Liver (tissue), 3 donors: ENCODE measurements at regions not wholly inside any gene's neighbourhood (a gene's known extent, or its start where the extent isn't known, plus 50 kb on each side); places are given as distances from the start of the nearest gene placed in this dataset.

Experiments used
- EGR1 ChIP-seq, 2 donors: IDR thresholded peaks; 2 replicates each; pipeline ENCODE4 v1.6.1; 2016 to 2018; ENCODE audit warnings: antibody characterized with exemption in 2 of 2, low read depth in 2 of 2
- GABPA ChIP-seq, 2 donors: IDR thresholded peaks in 1 of 2; conservative IDR thresholded peaks in 1 of 2; 2 replicates each; pipeline ENCODE4 v1.6.1; 2016; ENCODE audit warnings: antibody characterized with exemption in 2 of 2, mild to moderate bottlenecking in 1 of 2, moderate library complexity in 1 of 2
- SP1 ChIP-seq: IDR thresholded peaks from 2 replicates; pipeline ENCODE4 v1.6.1; 2018; ENCODE audit warnings: antibody characterized with exemption, mild to moderate bottlenecking
- TF ChIP-seq, protein P1 (sequence below): fragments of 150-350 bp; IDR thresholded peaks from 2 replicates; pipeline ENCODE4 v1.5.1; 2017; ENCODE audit warnings: improper control_type of control experiment, low read depth, low read length; ENCODE audit not compliant: missing input control
- TF ChIP-seq, protein P2 (sequence below): IDR thresholded peaks from 2 replicates; pipeline ENCODE4 v1.6.1; 2016; ENCODE audit warnings: antibody characterized with exemption
- TF ChIP-seq, protein P3 (sequence below): IDR thresholded peaks from 2 replicates; pipeline ENCODE4 v1.6.1; 2016; ENCODE audit warnings: antibody characterized with exemption, mild to moderate bottlenecking
- donor health status: healthy.
- donor health status: healthy.

DNA sequence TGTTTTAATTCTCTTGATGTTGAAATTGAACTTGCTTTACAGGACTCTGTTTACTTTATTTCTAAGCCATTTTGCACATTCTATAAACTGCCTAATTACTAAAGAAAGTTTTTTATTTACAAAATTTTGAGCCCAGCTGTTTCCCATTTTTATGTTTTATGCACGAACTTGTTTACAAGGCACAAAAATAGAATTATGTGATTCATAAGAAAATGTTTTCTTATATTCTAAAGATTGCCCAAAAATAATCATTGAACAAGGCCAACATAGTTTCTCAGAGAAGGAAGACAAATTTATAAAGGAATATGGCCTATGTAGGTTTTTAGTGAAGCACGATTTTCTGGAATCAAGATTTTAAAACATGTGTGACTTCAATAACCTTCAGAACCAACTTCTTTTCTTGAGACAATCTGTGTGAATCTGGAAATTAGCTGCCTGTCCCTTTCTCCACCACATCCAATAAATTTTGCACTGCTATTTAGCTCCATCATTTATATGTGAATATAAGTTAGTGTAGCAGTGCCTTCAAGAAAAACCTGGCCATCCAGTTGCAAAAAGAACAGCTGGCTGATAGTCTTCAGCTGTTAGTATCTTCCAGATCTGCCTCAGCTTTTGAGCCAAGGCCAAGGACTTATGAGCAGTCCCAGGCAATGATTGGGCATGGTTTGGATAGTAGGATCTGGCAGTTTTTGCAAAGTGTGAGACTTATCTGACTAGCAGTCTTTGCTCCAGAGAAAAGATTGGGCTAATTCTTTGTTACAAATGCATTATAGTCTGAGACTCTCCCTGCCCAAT lies 253.2 kb upstream of the COL3A1 start:
- TF ChIP-seq, protein P1, sequence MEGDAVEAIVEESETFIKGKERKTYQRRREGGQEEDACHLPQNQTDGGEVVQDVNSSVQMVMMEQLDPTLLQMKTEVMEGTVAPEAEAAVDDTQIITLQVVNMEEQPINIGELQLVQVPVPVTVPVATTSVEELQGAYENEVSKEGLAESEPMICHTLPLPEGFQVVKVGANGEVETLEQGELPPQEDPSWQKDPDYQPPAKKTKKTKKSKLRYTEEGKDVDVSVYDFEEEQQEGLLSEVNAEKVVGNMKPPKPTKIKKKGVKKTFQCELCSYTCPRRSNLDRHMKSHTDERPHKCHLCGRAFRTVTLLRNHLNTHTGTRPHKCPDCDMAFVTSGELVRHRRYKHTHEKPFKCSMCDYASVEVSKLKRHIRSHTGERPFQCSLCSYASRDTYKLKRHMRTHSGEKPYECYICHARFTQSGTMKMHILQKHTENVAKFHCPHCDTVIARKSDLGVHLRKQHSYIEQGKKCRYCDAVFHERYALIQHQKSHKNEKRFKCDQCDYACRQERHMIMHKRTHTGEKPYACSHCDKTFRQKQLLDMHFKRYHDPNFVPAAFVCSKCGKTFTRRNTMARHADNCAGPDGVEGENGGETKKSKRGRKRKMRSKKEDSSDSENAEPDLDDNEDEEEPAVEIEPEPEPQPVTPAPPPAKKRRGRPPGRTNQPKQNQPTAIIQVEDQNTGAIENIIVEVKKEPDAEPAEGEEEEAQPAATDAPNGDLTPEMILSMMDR, result no peak
- TF ChIP-seq EGR1 (IDR thresholded peaks at IDR 0.05; ENCODE audit: low read depth in 2 of 2), result no peak
- TF ChIP-seq, protein P2, sequence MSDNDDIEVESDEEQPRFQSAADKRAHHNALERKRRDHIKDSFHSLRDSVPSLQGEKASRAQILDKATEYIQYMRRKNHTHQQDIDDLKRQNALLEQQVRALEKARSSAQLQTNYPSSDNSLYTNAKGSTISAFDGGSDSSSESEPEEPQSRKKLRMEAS, result no peak
- TF ChIP-seq GABPA (IDR thresholded peaks at IDR 0.05 in 1 of 2, conservative IDR thresholded peaks at IDR 0.05 in 1 of 2), result no peak
- TF ChIP-seq SP1, result no peak
- TF ChIP-seq, protein P3, sequence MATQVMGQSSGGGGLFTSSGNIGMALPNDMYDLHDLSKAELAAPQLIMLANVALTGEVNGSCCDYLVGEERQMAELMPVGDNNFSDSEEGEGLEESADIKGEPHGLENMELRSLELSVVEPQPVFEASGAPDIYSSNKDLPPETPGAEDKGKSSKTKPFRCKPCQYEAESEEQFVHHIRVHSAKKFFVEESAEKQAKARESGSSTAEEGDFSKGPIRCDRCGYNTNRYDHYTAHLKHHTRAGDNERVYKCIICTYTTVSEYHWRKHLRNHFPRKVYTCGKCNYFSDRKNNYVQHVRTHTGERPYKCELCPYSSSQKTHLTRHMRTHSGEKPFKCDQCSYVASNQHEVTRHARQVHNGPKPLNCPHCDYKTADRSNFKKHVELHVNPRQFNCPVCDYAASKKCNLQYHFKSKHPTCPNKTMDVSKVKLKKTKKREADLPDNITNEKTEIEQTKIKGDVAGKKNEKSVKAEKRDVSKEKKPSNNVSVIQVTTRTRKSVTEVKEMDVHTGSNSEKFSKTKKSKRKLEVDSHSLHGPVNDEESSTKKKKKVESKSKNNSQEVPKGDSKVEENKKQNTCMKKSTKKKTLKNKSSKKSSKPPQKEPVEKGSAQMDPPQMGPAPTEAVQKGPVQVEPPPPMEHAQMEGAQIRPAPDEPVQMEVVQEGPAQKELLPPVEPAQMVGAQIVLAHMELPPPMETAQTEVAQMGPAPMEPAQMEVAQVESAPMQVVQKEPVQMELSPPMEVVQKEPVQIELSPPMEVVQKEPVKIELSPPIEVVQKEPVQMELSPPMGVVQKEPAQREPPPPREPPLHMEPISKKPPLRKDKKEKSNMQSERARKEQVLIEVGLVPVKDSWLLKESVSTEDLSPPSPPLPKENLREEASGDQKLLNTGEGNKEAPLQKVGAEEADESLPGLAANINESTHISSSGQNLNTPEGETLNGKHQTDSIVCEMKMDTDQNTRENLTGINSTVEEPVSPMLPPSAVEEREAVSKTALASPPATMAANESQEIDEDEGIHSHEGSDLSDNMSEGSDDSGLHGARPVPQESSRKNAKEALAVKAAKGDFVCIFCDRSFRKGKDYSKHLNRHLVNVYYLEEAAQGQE, result no peak
